HEK293 (cell line): ENCODE measurements at regions not wholly inside any gene's neighbourhood (a gene's known extent, or its start where the extent isn't known, plus 50 kb on each side); places are given as distances from the start of the nearest gene placed in this dataset.

Experiments
- CTCF ChIP-seq: fragments of 450-650 bp; formaldehyde crosslinking; IDR thresholded peaks from 2 replicates; pipeline ENCODE4 v1.5.1; 2016; ENCODE audit warnings: missing biosample characterization, missing genetic modification characterization
- GLIS1 ChIP-seq: fragments of 450-650 bp; formaldehyde crosslinking; IDR thresholded peaks from 2 replicates; pipeline ENCODE4 v1.5.1; 2016; ENCODE audit warnings: missing biosample characterization, missing genetic modification characterization
- YY1 ChIP-seq: fragments of 450-650 bp; formaldehyde crosslinking; IDR thresholded peaks from 2 replicates; pipeline ENCODE4 v1.5.1; 2018; ENCODE audit warnings: missing biosample characterization, missing genetic modification characterization
- ZBTB1 ChIP-seq: fragments of 450-650 bp; formaldehyde crosslinking; IDR thresholded peaks from 2 replicates; pipeline ENCODE4 v1.5.1; 2016; ENCODE audit warnings: missing biosample characterization, missing genetic modification characterization
- ZNF184 ChIP-seq: fragments of 450-650 bp; IDR thresholded peaks from 2 replicates; pipeline ENCODE4 v1.5.1; 2018; ENCODE audit warnings: missing biosample characterization, mild to moderate bottlenecking, missing genetic modification characterization
- ZNF202 ChIP-seq: fragments of 450-650 bp; formaldehyde crosslinking; IDR thresholded peaks from 2 replicates; pipeline ENCODE4 v1.5.1; 2016; ENCODE audit warnings: missing biosample characterization, missing genetic modification characterization, borderline replicate concordance
- ZNF416 ChIP-seq: fragments of 450-650 bp; formaldehyde crosslinking; IDR thresholded peaks from 2 replicates; pipeline ENCODE4 v1.5.1; 2016; ENCODE audit warnings: missing biosample characterization, missing genetic modification characterization

DNA sequence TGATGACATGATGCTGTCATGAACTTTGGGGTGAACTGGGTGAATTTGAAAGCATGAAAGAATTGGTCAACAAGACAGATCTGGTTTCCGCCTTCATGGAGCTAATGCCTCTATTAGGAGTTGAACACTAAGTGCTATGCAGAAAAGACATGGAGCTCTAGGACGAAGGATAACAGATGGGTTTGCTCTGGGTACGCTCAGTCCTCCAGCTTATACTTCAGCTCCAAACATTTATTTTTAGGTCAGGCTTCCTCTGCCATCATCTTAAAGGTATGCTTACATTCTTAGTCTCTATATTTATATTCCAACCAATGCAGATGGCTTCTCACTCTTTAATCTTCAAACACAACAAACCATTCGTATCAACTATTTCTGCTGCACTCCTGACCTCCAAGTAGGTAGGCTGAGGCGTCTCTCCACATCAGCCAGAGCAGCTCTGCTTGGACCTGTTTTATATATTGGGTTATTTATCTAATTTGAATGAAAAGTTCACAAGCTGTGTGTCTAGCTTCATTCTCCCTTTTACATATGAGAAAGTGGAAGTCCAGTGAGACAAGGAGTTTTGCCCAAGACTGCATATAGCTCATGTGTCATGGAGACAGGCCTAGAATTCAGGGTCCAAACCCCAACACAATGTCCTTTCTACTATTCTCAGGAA is 226.3 kb downstream of the SPTSSA start:
- TF ChIP-seq GLIS1 (tag by site-specific recombination) = no peak
- TF ChIP-seq YY1 (tag by site-specific recombination) = no peak
- TF ChIP-seq ZBTB1 (tag by site-specific recombination) = no peak
- TF ChIP-seq ZNF202 (tag by site-specific recombination) = no peak
- no peak for TF ChIP-seq CTCF (tag by site-specific recombination)
- no peak for TF ChIP-seq ZNF184 (tag by site-specific recombination)
- no peak for TF ChIP-seq ZNF416 (tag by site-specific recombination)
